ENCODE measurements at regions not wholly inside any gene's neighbourhood (a gene's known extent, or its start where the extent isn't known, plus 50 kb on each side); places are given as distances from the start of the nearest gene placed in this dataset.

- no peak for TF ChIP-seq TEAD4 (IDR thresholded peaks at IDR 0.05)
- no peak for TF ChIP-seq EP300 (IDR thresholded peaks at IDR 0.05; ENCODE audit: borderline replicate concordance)
- TF ChIP-seq YY1 (IDR thresholded peaks at IDR 0.05; ENCODE audit: low read depth) = no peak
- TF ChIP-seq TAF1 (IDR thresholded peaks at IDR 0.05; ENCODE audit: low read depth) = no peak
- TF ChIP-seq RAD21 (IDR thresholded peaks at IDR 0.05; ENCODE audit: low read depth) = no peak
- TF ChIP-seq CREB1 (IDR thresholded peaks at IDR 0.05; ENCODE audit: low read depth) = no peak
- TF ChIP-seq, protein P1, sequence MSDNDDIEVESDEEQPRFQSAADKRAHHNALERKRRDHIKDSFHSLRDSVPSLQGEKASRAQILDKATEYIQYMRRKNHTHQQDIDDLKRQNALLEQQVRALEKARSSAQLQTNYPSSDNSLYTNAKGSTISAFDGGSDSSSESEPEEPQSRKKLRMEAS (IDR thresholded peaks at IDR 0.05) = no peak
- no peak for TF ChIP-seq REST (IDR thresholded peaks at IDR 0.05; ENCODE audit: low read depth)
Measured at GRCh38 chr6:95958686-95959085, 57.1 kb upstream of the FUT9 start.

Data from Ishikawa (cell line).